ENCODE measurements at regions not wholly inside any gene's neighbourhood (a gene's known extent, or its start where the extent isn't known, plus 50 kb on each side); places are given as distances from the start of the nearest gene placed in this dataset.
"Not testable (repeated sequence)": the region's sequence is repeated elsewhere in the genome, so short reads cannot be mapped to it uniquely, and the experiment has no call there.

DNA sequence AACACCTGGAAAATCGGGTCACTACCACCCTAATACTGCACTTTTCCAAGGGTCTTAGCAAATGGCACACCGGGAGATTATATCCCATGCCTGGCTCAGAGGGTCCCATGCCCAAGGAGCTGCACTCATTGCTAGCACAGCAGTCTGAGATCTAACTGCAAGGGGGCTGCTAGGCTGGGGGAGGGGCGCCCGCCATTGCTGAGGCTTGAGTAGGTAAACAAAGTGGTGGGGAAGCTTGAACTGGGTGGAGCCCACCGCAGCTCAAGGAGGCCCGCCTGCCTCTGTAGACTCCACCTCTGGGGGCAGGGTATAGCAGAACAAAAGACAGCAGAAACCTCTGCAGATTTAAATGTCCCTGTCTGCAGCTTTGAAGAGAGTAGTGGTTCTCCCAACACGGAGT lies 1047.0 kb upstream of the EDIL3 start:
- TF ChIP-seq CTCF (IDR thresholded peaks at IDR 0.05; ENCODE audit: control extremely low read depth in 1 of 3, insufficient read depth in 1 of 3, low read depth in 1 of 3, low read length in 3 of 3); NRF1 (IDR thresholded peaks at IDR 0.05; ENCODE audit: low read depth, low read length); POLR2A (IDR thresholded peaks at IDR 0.05; ENCODE audit: control extremely low read depth in 1 of 2, low read depth in 2 of 2, low read length in 2 of 2); EZH2 (IDR thresholded peaks at IDR 0.05; ENCODE audit: low read depth, low read length, severe bottlenecking); SAP30 (IDR thresholded peaks at IDR 0.05; ENCODE audit: insufficient read depth, insufficient replicate concordance, low read length); EP300 (IDR thresholded peaks at IDR 0.05; ENCODE audit: borderline replicate concordance in 1 of 2, low read depth in 2 of 2, low read length in 2 of 2); RXRA (IDR thresholded peaks at IDR 0.05; ENCODE audit: insufficient read depth, low read depth, low read length); CBX5 (IDR thresholded peaks at IDR 0.05; ENCODE audit: low read depth, low read length); JUN (IDR thresholded peaks at IDR 0.05; ENCODE audit: low read depth, low read length); RNF2 (IDR thresholded peaks at IDR 0.05; ENCODE audit: borderline replicate concordance, low read depth, low read length, missing control alignments, poor library complexity, severe bottlenecking); RFX5 (IDR thresholded peaks at IDR 0.05; ENCODE audit: borderline replicate concordance, low read depth, low read length): not testable (repeated sequence)

All from H1 (cell line).